ENCODE measurements at regions not wholly inside any gene's neighbourhood (a gene's known extent, or its start where the extent isn't known, plus 50 kb on each side); places are given as distances from the start of the nearest gene placed in this dataset.

DNA sequence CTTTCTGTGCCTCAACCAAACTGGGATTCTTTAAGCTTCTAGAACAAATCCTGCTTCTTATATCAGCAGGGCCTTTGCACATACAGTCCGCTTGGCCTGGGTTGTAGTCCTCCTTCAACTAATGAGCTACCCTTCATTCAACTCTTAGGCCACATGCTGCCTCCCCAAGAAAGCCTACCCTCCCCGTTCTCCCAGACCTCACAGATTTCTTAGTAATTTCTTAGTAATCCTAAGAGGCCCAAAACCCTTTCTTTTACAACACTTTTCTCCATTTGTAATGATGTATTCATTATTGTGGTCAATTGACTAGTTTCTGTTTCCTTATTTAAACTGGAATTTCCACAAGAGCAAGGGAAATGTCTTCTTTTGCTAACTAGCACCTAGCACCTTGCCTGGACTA lies 233.1 kb downstream of the PPP1R2C start:
- TF ChIP-seq, protein P1, sequence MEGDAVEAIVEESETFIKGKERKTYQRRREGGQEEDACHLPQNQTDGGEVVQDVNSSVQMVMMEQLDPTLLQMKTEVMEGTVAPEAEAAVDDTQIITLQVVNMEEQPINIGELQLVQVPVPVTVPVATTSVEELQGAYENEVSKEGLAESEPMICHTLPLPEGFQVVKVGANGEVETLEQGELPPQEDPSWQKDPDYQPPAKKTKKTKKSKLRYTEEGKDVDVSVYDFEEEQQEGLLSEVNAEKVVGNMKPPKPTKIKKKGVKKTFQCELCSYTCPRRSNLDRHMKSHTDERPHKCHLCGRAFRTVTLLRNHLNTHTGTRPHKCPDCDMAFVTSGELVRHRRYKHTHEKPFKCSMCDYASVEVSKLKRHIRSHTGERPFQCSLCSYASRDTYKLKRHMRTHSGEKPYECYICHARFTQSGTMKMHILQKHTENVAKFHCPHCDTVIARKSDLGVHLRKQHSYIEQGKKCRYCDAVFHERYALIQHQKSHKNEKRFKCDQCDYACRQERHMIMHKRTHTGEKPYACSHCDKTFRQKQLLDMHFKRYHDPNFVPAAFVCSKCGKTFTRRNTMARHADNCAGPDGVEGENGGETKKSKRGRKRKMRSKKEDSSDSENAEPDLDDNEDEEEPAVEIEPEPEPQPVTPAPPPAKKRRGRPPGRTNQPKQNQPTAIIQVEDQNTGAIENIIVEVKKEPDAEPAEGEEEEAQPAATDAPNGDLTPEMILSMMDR (conservative IDR thresholded peaks at IDR 0.05; ENCODE audit: low read length): no peak
- TF ChIP-seq EZH2phosphoT487 (IDR thresholded peaks at IDR 0.05; ENCODE audit: borderline replicate concordance): no peak

All from Loucy (cell line).